Suprapubic skin (tissue), 4 donors: ENCODE measurements at regions not wholly inside any gene's neighbourhood (a gene's known extent, or its start where the extent isn't known, plus 50 kb on each side); places are given as distances from the start of the nearest gene placed in this dataset.

Experiments
- EP300 ChIP-seq: sonication (generic); formaldehyde crosslinking; IDR thresholded peaks from one replicate; pipeline ENCODE4 v1.6.1; 2017; ENCODE audit warnings: antibody characterized with exemption
- POLR2A ChIP-seq, 2 donors: fragments of 450-650 bp; IDR thresholded peaks; one replicate each; pipeline ENCODE4 v1.6.1; 2017; ENCODE audit warnings: antibody characterized with exemption in 2 of 2, mild to moderate bottlenecking in 2 of 2, moderate library complexity in 2 of 2
- POLR2AphosphoS5 ChIP-seq, 3 donors: sonication (generic); formaldehyde crosslinking; IDR thresholded peaks; one replicate each; pipeline ENCODE4 v1.6.1; 2017; ENCODE audit warnings: antibody characterized with exemption in 3 of 3
- TF ChIP-seq, protein P1 (sequence below), 2 donors: fragments of 200-600 bp in 1 of 2; fragments of 450-650 bp in 1 of 2; sonication (generic) in 1 of 2; IDR thresholded peaks; one replicate each; pipeline ENCODE4 v1.5.1; 2016 to 2019; ENCODE audit warnings: antibody characterized with exemption in 2 of 2, mild to moderate bottlenecking in 1 of 2, moderate library complexity in 1 of 2

DNA sequence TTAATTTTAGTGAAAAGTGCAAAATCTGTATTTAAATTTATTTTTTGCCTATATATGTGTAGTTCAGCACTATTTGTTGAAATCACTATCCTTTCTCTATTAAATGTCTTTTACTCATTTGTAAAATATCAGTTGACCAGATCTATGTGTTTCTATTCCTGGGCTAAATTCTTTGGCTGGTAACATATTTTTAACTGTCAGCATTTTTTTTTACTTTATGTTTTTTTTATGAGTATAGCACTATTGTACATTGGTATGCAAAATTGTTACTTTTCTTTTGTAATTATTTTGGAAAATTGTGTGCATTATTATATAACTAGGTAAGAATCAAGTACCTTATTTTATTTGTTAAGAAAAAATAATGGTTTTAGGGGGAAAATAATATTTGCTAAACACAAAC lies 582.8 kb upstream of the ADGRB3 start:
- TF ChIP-seq, protein P1, sequence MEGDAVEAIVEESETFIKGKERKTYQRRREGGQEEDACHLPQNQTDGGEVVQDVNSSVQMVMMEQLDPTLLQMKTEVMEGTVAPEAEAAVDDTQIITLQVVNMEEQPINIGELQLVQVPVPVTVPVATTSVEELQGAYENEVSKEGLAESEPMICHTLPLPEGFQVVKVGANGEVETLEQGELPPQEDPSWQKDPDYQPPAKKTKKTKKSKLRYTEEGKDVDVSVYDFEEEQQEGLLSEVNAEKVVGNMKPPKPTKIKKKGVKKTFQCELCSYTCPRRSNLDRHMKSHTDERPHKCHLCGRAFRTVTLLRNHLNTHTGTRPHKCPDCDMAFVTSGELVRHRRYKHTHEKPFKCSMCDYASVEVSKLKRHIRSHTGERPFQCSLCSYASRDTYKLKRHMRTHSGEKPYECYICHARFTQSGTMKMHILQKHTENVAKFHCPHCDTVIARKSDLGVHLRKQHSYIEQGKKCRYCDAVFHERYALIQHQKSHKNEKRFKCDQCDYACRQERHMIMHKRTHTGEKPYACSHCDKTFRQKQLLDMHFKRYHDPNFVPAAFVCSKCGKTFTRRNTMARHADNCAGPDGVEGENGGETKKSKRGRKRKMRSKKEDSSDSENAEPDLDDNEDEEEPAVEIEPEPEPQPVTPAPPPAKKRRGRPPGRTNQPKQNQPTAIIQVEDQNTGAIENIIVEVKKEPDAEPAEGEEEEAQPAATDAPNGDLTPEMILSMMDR (IDR thresholded peaks at IDR 0.05) = no peak
- TF ChIP-seq POLR2A (IDR thresholded peaks at IDR 0.05) (no peak), EP300 (no peak), POLR2AphosphoS5 (IDR thresholded peaks at IDR 0.05) (no peak)
